Keratinocyte (primary cell): ENCODE measurements at regions not wholly inside any gene's neighbourhood (a gene's known extent, or its start where the extent isn't known, plus 50 kb on each side); places are given as distances from the start of the nearest gene placed in this dataset.

Source experiments
- CTCF ChIP-seq, 3 experiments: IDR thresholded peaks in 1 of 3; conservative IDR thresholded peaks in 1 of 3; optimal IDR thresholded peaks in 1 of 3; 2 replicates in 2 of 3; 3 replicates in 1 of 3; pipeline versions ENCODE3 to v1.5.1; 2011; ENCODE audit warnings: low read length in 3 of 3, mild to moderate bottlenecking in 3 of 3, moderate library complexity in 2 of 3, control low read depth in 1 of 3, inconsistent platforms in 1 of 3; ENCODE audit not compliant: insufficient read depth in 2 of 3; ENCODE audit errors: extremely low read depth in 1 of 3
- EZH2 ChIP-seq: IDR thresholded peaks from one replicate; pipeline ENCODE4 v1.6.1; 2012; ENCODE audit warnings: inconsistent platforms, mild to moderate bottlenecking, low read length, moderate library complexity

DNA sequence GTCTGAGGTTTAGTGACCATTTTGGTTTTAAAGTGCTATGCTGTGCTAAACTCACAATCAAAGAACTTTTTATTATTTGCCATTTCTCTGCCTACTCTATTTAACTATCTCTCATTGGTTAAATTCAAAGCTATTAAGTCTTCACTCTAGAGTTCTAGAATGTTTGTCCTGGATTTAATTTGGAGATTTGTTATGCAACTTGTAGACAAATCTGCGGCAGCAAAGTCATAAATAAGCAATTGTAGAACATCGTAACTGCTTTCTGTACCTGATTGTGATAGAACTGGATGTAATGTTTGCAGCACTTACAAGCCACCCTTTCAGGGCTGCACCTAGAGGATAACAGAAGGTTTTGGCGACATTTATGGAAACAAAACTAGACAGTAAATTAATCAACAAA lies 566.5 kb upstream of the ADGRL2 start:
- no peak for TF ChIP-seq CTCF (optimal IDR thresholded peaks at IDR 0.05 in 1 of 3, IDR thresholded peaks at IDR 0.05 in 1 of 3, conservative IDR thresholded peaks at IDR 0.05 in 1 of 3; ENCODE audit: extremely low read depth in 1 of 3, insufficient read depth in 2 of 3, low read length in 3 of 3)
- no peak for TF ChIP-seq EZH2
